ENCODE measurements at regions not wholly inside any gene's neighbourhood (a gene's known extent, or its start where the extent isn't known, plus 50 kb on each side); places are given as distances from the start of the nearest gene placed in this dataset.
"Not testable (repeated sequence)": the region's sequence is repeated elsewhere in the genome, so short reads cannot be mapped to it uniquely, and the experiment has no call there.

GRCh38 chr20:51923633-51924032 lies 121.3 kb upstream of the SALL4 start:
- DNase-seq (ENCODE audit: low read depth), result no peak

DNA sequence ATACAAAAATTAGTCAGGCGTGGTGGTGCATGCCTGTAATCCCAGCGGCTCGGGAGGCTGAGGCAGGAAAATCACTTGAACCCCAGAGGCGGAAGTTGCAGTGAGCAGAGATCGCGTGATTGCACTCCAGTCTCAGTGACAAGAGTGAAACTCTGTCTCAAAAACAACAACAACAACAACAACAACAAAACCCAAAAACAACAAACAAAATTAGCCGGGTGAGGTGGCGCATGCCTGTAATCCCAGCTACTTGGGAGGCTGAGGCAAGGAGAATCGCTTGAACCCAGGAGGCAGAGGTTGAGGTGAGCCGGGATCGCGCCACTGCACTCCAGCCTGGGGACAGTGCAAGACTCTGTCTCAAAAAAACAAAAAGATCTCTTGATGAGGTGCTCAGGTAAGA lies 120.5 kb upstream of the SALL4 start:
- not testable (repeated sequence) for DNase-seq (ENCODE audit: low read depth)

DNA sequence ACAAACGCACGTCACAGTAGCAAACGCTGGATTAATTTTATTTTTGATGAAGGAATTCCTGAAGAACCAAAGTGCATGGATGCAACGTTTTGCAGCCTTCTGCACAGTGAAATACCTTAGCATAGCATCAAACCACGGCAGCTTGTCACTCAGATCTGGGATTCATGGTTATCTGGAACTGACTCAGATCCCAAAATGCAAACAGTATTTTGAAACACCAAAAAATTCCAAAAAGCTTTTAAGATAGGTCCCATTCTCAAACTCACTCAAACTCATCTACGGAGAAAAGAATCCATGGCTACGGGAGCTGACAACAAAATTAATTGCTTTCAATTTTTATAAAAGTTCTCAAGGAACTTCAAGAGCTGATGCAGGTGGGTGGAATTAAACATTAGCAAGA lies 116.2 kb upstream of the SALL4 start:
- DNase-seq (ENCODE audit: low read depth), result no peak

GRCh38 chr20:51917886-51918535 lies 115.7 kb upstream of the SALL4 start:
- no peak for DNase-seq (ENCODE audit: low read depth)

- DNase-seq (ENCODE audit: low read depth), result no peak
Measured at GRCh38 chr20:51916244-51916643, 113.9 kb upstream of the SALL4 start.

DNA sequence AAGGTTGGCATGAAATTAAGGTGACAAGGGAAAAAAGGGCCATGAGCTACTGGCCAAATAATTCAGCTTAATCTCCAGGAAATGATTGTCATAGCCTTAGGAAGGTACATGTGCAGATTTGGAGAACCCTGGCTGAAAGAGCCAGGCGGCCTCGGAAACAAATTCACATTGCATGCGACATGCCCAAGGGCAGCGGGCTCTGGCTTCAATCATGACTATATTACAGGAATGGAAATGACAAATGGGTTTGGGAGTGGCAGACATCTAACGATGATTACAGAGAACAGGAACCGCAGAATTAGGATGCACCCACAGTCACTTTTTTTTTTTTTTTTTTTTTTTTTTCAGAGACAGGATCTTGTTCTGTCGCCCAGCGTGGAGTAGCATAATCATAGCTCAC lies 112.4 kb upstream of the SALL4 start:
- DNase-seq (ENCODE audit: low read depth), result no peak

- no peak for DNase-seq (ENCODE audit: low read depth)
Measured at GRCh38 chr20:51910321-51911050, 108.2 kb upstream of the SALL4 start.

DNA sequence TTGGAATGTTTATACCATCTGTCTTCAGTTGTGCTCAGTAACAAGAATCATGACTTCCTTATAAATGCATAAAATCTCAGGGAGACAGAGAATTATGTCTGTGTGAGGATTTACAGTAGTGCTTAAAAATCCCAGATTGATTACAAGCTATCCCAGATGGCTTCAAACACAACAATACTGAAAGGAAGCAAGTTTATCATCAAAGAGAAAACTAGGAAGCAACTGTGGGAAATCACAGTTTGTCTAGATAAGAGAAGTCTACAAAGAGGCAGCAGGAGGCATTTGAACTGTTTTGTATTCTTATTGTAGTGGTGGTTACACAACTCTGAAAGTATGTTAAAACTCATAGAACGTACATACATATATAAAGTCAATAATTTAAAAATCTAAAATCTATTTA lies 104.4 kb upstream of the SALL4 start:
- no peak for DNase-seq (ENCODE audit: low read depth)

DNA sequence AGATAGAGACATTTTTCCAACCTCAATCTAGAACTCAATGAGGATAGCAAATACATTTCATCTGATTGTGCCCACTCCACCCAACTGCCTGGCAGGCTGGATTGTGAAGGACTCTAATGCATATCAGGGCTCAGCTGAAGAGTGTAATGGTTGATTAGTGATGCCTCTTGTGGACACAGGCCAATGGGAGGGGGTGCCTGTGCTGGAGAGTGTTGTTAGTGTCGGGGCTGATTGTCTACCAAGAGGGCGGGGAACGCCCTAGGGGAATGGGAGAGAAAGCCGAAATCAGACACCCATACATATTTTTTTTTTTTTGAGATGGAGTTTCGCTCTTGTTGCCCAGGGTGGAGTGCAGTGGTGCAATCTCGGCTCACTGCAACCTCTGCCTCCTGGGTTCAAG lies 103.7 kb upstream of the SALL4 start:
- no peak for DNase-seq (ENCODE audit: low read depth)

- DNase-seq (ENCODE audit: low read depth), result no peak
Measured at GRCh38 chr20:51902933-51903332, 100.6 kb upstream of the SALL4 start.

GRCh38 chr20:51900443-51900842 lies 98.1 kb upstream of the SALL4 start:
- DNase-seq (ENCODE audit: low read depth), result no peak

DNA sequence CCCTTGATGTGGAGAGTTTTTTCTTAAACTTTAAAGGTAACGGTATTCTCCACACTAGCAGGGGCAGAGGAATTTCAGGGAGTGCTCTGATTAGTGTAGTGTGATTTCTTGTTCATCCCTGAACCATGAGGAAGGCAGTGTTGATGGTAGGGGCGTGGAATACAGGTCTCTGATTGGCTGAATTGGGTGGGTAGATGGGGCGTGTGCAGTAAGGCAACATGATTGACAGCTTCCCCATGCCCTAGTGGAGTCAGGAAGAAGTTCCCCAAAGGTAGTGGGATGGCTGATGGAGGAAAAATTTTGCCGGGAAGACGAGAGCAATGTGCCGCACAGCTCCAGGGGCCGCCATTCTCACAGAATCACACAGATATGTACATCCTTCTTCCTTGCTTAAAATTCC lies 97.4 kb upstream of the SALL4 start:
- DNase-seq (ENCODE audit: low read depth), result no peak

DNA sequence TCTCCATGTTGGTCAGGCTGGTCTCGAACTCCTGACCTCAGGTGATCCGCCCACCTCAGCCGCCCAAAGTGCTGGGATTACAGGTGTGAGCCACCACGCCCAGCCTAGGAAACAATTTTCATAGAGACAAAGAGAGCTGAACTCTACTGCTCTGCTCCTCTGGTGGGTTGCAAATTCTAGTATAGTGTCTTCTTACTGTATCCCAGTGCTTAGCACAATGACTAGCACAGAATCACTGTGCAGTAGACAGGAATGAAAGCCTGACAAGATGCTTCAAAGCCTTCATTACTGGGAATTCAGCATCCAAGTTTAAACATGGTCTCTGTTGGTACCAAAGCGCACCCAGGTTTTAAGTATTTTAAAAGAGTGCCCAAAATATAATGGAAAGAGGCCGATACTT lies 96.5 kb upstream of the SALL4 start:
- no peak for DNase-seq (ENCODE audit: low read depth)

- DNase-seq (ENCODE audit: low read depth), result no peak
Measured at GRCh38 chr20:51894619-51895018, 92.3 kb upstream of the SALL4 start.

DNA sequence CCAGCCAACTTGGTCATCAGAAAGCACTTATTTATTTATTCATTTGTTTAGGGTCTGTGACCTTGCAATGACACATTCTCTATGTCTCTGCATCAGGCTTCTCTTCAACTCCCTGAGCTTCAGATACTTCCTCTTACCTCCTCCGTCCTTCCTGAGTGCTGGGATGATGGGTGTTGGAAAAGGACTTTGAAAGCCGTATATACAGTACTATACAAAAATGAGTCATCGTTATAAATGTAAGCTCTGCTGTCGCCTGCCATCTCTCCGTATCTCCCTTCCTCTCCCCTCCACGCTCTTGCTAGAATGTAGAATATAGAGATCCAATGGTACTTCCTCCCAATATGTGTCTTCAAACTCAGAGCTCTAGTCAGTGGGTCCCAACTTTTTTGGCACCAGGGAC lies 91.9 kb upstream of the SALL4 start:
- DNase-seq (ENCODE audit: low read depth), result no peak

DNA sequence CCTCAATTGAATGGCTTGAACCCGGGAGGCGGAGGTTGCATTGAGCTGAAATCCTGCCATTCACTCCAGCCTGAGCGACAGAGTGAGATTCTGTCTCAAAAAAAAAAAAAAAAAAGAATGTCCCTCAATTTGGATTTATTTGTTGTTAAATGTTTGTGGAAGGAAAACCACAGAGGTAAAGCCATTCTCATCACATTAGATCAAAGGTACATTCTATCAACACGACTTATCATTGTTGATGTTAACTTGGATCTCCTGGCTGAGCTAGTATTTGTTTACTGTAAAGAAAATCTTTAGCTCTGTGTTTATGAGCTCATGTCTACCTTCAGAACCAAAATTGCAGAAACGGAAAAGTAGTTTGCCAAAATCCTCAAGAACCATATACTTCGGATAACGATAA lies 91.4 kb upstream of the SALL4 start:
- DNase-seq (ENCODE audit: low read depth), result no peak

DNA sequence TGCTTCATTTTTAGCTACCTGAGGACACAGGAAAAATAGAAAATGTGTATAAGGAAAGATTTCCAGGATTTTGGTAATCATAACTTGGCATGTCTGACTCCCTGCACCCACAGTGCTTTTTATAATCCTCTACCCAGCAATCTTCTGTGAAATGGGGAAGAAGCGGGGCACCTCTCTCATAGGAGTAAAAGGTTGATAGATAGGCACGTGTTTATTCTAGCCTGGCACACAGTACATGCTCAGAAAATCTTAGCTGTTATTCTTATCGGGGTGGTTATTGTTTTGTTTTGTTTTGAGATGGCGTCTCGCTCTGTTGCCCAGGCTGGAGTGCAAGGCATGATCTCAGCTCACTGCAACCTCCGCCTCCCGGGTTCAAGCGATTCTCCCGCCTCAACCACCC lies 87.7 kb upstream of the SALL4 start:
- DNase-seq (ENCODE audit: low read depth), result no peak

DNA sequence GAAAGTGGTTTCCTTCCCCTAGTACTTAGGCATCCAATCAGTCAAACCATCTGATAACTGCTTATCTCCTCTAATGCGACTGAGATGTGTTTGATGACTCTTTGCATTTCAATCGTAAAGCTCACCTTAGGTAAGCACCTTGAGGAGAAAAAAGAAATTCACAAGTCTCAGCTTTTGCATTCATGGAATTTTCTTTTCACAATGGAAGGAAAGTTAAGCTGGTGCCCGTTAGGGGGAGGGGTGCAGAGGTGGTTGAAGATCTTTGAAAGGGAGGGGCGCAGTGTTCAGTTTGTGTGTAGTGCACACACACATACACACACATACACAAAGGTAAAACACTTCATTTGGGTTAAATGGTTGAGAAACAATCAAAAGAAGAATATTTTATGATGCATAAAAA lies 87.1 kb upstream of the SALL4 start:
- no peak for DNase-seq (ENCODE audit: low read depth)

DNA sequence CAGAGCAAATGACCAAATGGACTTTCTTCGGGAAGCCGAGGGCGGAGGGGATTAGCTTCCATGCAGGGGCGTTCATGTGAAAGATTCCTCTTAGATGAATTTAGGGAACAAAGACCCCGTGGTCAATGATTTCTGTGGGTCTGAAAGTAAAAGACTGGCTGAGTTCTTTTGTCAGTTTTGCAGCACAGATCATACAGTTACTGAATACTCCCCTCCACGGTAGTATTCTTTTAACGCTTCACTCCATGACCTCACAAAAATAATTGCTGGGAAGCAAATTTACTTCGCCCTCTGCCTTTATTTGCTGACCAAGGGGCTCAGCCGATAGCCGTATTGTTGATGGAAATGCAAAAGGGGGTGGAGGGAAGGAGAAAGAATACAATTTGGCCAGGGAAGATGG lies 86.0 kb upstream of the SALL4 start:
- DNase-seq (ENCODE audit: low read depth), result no peak

- no peak for DNase-seq (ENCODE audit: low read depth)
Measured at GRCh38 chr20:51886891-51887608, 84.7 kb upstream of the SALL4 start.

DNA sequence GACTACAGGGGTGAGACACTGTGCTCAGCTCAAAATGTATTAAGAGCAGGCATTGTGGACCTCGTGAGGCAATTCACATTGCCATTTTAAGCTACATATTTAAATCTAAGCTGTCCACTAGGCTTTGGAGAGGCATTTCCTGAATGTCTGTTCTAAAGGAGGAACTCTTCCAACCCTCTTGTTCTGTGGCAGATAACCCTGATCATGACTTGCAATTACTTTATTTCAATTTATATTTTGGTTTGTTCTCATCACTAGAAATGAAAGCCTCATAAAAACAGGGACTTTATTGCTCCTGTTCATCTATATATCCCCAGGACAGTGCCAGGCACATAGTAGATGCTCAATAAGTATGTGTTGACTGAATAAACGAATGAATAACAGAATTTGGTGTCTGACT lies 84.0 kb upstream of the SALL4 start:
- no peak for DNase-seq (ENCODE audit: low read depth)

- DNase-seq (ENCODE audit: low read depth), result no peak
Measured at GRCh38 chr20:51884561-51884960, 82.2 kb upstream of the SALL4 start.

GRCh38 chr20:51880188-51880587 lies 77.9 kb upstream of the SALL4 start:
- no peak for DNase-seq (ENCODE audit: low read depth)
